EH (cell line): ENCODE measurements at regions not wholly inside any gene's neighbourhood (a gene's known extent, or its start where the extent isn't known, plus 50 kb on each side); places are given as distances from the start of the nearest gene placed in this dataset.
A peak's percentile ranks its signal among the peaks of the same experiment; 100 is the strongest.
"Not testable (repeated sequence)": the region's sequence is repeated elsewhere in the genome, so short reads cannot be mapped to it uniquely, and the experiment has no call there.

Experiments
- DNase-seq: peaks from one replicate; pipeline ENCODE4 v3.0.0-alpha.2; 2015; ENCODE audit warnings: low read depth

GRCh38 chr18:55953326-55953725, 365.3 kb upstream of the TCF4 start:
- DNase-seq = no peak

- DNase-seq = not testable (repeated sequence)
Observed at GRCh38 chr18:55951738-55952137, 363.7 kb upstream of the TCF4 start.

DNA sequence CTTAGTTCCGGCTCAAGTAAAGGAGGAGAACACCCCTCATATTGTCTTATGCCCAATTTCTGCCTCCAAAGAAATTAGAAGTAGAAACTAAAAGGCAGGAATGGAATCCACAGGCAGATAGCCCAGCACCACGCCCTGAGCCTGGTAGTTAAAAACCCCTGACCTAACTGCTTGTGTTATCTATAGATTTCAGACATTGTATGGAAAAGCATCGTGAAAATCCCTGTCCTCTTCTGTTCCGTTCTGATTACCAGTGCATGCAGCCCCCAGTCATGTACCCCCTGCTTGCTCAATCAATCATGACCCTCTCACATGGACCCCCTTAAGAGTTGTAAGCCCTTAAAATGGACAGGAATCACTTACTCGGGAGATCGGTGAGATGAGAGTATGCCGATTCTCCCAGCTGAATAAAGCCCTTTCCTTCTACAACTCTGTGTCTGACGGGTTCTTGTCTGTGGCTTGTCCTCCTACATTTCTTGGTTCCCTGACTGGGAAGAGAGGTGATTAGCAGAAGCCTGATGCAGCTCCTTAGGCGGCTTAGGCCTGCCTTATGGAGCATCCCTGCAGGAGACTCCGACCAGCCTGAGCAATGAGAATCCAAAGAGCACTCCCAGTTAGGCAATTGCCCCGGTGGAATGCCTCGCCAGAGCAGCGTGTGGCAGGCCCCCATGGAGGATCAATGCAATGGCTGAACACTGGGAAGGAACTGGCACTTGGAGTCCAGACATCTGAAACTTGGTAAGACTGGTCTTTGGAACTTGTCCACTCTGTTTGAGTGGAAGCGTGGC, 362.6 kb upstream of the TCF4 start:
- DNase-seq = no peak

- DNase-seq = no peak
Observed at GRCh38 chr18:55934821-55935220, 346.8 kb upstream of the TCF4 start.

DNA sequence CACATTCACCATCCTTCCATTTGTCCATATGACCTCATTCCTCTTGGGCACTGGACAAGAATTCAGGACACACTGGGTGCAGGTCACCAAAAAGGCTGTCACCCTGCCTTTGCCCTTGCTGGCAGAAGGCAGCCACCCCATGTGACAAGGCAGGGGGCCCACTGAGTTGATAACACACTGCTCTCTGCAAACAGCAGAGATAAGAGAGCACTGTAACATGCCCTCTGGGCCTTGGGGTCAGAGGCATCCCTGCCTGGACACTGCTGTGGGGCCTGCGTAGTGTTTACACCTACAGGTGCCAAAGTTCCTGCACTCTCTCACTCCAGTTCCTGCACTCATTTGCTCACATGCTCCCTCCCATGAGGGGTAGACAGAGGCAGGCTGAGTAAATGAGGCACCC, 344.7 kb upstream of the TCF4 start:
- DNase-seq = no peak

DNA sequence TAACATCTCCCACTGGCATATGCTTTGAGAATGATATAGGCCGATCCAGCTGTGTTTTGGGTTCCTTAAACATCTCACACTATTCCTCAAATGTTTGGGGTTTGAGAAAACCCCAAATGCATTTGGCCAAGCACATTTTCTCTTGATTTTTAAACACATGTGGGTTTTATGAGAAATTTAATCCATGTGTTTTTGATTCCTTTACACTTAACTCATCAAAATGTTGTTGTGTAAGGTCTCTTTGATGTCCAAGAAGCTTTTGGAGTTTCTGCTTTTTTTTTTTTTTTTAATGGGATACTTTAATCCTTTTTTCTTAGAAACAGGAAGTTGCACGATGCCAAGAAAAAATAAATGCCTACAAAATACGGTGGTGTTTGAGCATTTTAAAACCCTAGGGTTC, 339.8 kb upstream of the TCF4 start:
- DNase-seq = peak; percentile 84

- DNase-seq = no peak
Observed at GRCh38 chr18:55925772-55926171, 337.8 kb upstream of the TCF4 start.

DNA sequence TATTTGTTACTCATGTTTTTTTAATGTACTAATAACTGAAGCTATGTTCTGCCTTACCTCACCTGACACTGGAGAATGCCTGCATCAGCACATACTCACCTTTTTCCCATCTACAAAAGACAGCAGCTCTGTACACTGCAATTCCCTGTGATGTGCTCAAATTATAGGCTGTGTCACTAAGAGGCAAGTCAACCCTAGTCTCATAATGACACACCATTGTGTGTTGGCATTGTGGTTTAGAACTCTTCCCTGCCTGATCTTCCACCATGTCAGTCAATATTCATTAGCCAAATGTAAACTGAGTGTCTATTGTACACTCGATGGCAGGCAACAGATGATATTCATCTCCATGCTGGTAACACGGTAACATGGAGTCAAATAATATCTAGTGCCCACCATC, 332.1 kb upstream of the TCF4 start:
- no peak for DNase-seq

- DNase-seq = peak; percentile 62
Observed at GRCh38 chr18:55918444-55918843, 330.5 kb upstream of the TCF4 start.

- DNase-seq = no peak
Observed at GRCh38 chr18:55912919-55913318, 324.9 kb upstream of the TCF4 start.

DNA sequence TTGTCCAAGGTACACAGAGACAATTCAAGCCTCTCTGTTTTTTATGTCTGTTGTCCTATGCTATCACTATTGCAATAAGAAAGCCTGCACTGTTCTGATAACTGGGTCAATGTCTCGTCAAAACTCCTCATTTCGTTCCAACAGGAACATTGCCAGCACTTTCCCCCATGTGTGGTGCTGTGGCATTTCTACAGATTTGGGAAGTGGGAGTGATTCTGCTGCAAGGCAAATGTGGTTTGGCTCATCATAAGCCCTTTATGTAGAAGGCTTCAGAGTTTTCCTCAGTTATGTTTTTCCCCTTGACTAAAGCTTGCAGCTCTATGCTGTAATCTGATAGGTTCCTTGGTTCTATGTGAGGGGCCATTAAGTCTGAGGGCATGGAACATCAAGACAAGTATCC, 324.1 kb upstream of the TCF4 start:
- DNase-seq = no peak

- no peak for DNase-seq
Observed at GRCh38 chr18:55910296-55910695, 322.3 kb upstream of the TCF4 start.

DNA sequence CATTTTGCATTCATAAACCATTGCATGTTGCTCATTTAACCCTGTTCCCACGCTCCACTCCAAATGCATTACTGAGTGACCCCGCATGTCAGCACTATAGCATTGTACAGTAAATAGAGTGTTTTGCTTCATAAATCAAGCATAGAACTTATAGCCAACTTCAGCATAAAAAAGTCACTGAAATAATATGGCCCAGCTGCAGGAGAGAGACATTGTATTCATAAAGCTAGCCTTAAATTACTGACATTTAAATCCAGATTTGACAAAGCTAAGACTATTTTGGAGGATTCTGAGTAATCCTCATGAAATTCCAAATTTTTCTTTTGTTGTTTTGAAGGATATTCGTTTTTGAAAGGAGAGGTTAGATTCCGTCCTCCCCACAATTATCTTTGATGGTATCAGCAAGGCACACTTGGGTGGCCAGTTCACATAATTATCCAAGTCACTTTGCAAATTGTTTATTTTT, 320.9 kb upstream of the TCF4 start:
- peak; percentile 59 for DNase-seq

DNA sequence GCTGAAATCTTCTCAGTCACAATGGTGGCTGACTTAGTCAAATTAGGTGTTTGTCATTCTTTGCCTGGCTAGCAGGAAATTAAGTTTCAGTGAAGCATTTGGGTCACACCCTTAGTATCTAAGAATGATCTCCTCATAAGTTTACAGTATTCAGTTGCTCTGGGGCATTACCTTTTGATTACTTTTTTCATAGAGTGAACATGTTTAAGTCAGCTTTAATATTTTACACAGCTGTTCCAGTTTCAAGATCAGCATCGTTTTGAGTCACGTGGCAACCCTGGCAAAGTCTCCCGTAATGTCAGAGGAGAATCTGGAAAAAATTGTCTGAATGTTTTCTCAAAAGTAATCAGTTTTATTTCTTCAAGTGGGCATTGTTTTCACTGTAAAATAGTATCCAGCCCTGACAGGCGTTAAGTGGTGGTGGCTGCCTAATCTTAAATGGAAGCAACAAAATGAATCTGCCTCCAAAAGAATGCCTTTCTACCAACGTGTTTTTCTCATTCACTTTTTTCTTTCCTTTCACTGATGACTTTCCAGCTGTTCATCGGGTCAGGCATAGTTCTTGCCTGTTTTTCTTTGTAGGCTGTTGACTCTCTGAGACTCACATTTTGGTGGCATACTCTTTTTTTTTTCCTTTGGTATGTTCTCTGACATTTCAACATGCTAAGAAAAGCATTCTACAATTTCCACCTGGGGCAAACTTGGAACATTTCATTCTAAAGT, 319.6 kb upstream of the TCF4 start:
- peak; percentile 31 for DNase-seq

DNA sequence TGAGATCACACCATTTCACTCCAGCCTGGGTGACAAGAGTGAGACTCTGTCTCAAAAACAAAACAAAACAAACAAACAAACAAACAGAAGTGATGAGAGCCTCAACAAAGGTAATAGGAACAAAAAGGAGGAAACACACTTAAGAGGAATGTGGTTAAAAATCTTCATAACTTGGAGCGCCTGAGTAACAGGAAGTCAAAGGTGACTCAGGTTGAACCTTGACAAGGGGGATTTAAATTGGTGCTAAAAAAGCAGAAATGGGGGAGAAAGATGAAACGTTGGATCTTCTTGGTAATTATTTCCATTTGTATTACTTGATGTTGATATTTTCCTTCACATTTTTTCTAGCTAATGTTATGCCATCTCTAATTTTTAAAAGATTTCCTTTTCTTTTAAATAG, 318.5 kb upstream of the TCF4 start:
- no peak for DNase-seq

GRCh38 chr18:55903911-55904310, 315.9 kb upstream of the TCF4 start:
- no peak for DNase-seq

GRCh38 chr18:55900380-55900779, 312.4 kb upstream of the TCF4 start:
- DNase-seq = peak; percentile 82

DNA sequence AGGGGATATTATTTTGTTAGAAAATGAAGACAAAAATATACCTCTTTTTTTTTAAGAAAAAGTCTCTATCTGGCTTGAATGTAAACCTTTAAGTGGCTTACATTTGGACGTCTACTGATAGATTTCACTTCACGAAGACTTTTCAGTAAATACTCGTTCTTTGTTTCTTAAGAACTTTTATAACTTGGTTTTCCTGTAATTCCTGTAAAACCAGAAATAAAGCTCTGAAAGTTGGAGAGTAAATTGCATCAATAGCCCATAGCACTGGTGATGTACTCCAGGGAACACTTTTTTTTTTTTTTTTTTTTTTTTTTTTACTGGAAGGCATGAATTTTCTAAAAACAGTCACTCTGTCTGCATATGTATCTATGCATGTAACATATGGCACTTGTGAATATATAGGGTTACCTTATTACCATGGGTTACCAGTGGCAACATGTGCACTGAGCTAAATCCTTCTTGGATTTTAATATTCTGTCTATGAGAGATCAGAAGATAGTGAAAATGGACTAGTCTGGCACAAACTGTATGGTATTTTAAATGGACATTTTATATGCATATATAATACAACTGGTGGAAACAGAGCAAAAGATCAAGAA, 309.2 kb upstream of the TCF4 start:
- no peak for DNase-seq

DNA sequence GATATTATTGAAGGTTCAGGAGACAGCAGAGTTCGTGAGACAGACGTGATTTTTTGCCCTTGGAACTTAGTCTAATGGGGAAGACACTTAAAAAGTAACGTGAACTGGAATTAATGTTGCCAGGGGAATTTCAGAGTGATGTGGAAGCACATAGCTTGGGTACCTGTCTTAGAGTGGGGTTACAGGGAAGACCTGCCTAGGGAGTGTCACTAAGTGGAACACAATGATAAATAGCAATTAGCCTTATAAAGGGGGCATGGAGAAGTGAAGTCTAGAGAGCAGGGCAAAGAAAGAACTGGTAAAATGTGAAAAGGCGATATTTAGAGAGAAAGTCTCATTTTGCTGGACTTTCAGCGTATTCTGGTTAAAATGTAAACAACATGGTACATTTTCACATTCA, 306.0 kb upstream of the TCF4 start:
- DNase-seq = no peak

- not testable (repeated sequence) for DNase-seq
Observed at GRCh38 chr18:55892862-55893813, 305.1 kb upstream of the TCF4 start.

- no peak for DNase-seq
Observed at GRCh38 chr18:55886886-55887285, 298.9 kb upstream of the TCF4 start.

GRCh38 chr18:55884498-55884897, 296.5 kb upstream of the TCF4 start:
- no peak for DNase-seq
